ENCODE measurements at regions not wholly inside any gene's neighbourhood (a gene's known extent, or its start where the extent isn't known, plus 50 kb on each side); places are given as distances from the start of the nearest gene placed in this dataset.

GRCh38 chr5:77844623-77845323 lies 68.6 kb upstream of the TBCA start:
- no peak for DNase-seq (ENCODE audit: low read depth in 2 of 2)

GRCh38 chr5:77844373-77844622 lies 68.2 kb upstream of the TBCA start:
- no peak for DNase-seq (ENCODE audit: low read depth in 2 of 2)

GRCh38 chr5:77843570-77844372 lies 67.6 kb upstream of the TBCA start:
- no peak for DNase-seq (ENCODE audit: low read depth in 2 of 2)

- DNase-seq (ENCODE audit: low read depth in 2 of 2): no peak
Observed at GRCh38 chr5:77842243-77842642, 66.1 kb upstream of the TBCA start.

- no peak for DNase-seq (ENCODE audit: low read depth in 2 of 2)
Observed at GRCh38 chr5:77841616-77842015, 65.5 kb upstream of the TBCA start.

GRCh38 chr5:77840930-77841329 lies 64.8 kb upstream of the TBCA start:
- no peak for DNase-seq (ENCODE audit: low read depth in 2 of 2)

GRCh38 chr5:77839691-77840090 lies 63.6 kb upstream of the TBCA start:
- DNase-seq (ENCODE audit: low read depth in 2 of 2): no peak

- no peak for DNase-seq (ENCODE audit: low read depth in 2 of 2)
Observed at GRCh38 chr5:77832938-77833337, 56.8 kb upstream of the TBCA start.

- no peak for DNase-seq (ENCODE audit: low read depth in 2 of 2)
Observed at GRCh38 chr5:77832166-77832770, 56.1 kb upstream of the TBCA start.

- no peak for DNase-seq (ENCODE audit: low read depth in 2 of 2)
Observed at GRCh38 chr5:77828445-77828844, 52.3 kb upstream of the TBCA start.
